IPS-15b (cell line): ENCODE measurements at regions not wholly inside any gene's neighbourhood (a gene's known extent, or its start where the extent isn't known, plus 50 kb on each side); places are given as distances from the start of the nearest gene placed in this dataset.
"Not testable (repeated sequence)": the region's sequence is repeated elsewhere in the genome, so short reads cannot be mapped to it uniquely, and the experiment has no call there.

ENCODE experiments used
- H3K27me3 ChIP-seq: one replicate; pipeline ENCODE4 v1.6.1; 2013; ENCODE audit warnings: low read length; ENCODE audit not compliant: control insufficient read depth, insufficient read depth
- H3K36me3 ChIP-seq: one replicate; pipeline ENCODE4 v1.6.1; 2013; ENCODE audit warnings: low read length; ENCODE audit not compliant: control insufficient read depth, insufficient read depth
- H3K4me1 ChIP-seq: one replicate; pipeline ENCODE4 v1.6.1; 2013; ENCODE audit warnings: mild to moderate bottlenecking, low read length; ENCODE audit not compliant: control insufficient read depth, insufficient read depth
- H3K4me3 ChIP-seq: one replicate; pipeline ENCODE4 v1.5.1; 2013; ENCODE audit warnings: low read depth, low read length
- H3K9ac ChIP-seq: one replicate; pipeline ENCODE4 v1.6.1; 2013; ENCODE audit warnings: low read depth, mild to moderate bottlenecking, low read length
- H3K9me3 ChIP-seq: one replicate; pipeline ENCODE4 v1.6.1; 2013; ENCODE audit warnings: mild to moderate bottlenecking, low read length; ENCODE audit not compliant: control insufficient read depth, insufficient read depth

- Histone ChIP-seq H3K4me3 (no peak overlapping the region), H3K36me3 (no peaks in the 10 kb centered on the region), H3K9ac (no peak overlapping the region), H3K4me1 (peaks cover 14% of the 10 kb centered on the region), H3K9me3 (peaks cover 5% of the 10 kb centered on the region), H3K27me3 (no peaks in the 10 kb centered on the region)
These were observed 410.1 kb downstream of the NPIPA8 start for GRCh38 chr16:17926461-17926860.

GRCh38 chr16:17925761-17926160 lies 410.8 kb downstream of the NPIPA8 start:
- no peak overlapping the region for H3K4me3 ChIP-seq
- no peaks in the 10 kb centered on the region for H3K36me3 ChIP-seq
- H3K27me3 ChIP-seq = no peaks in the 10 kb centered on the region
- H3K9ac ChIP-seq = no peak overlapping the region
- H3K9me3 ChIP-seq = peaks cover 5% of the 10 kb centered on the region
- H3K4me1 ChIP-seq = peaks cover 14% of the 10 kb centered on the region

GRCh38 chr16:17921357-17921978 lies 415.1 kb downstream of the NPIPA8 start:
- Histone ChIP-seq H3K27me3 (no peaks in the 10 kb centered on the region), H3K9ac (no peak overlapping the region), H3K9me3 (peaks cover 5% of the 10 kb centered on the region), H3K4me3 (no peak overlapping the region), H3K4me1 (peaks cover 3% of the 10 kb centered on the region), H3K36me3 (no peaks in the 10 kb centered on the region)

GRCh38 chr16:17917316-17918019 lies 419.1 kb downstream of the NPIPA8 start:
- Histone ChIP-seq H3K27me3 (no peaks in the 10 kb centered on the region), H3K9ac (no peak overlapping the region), H3K4me1 (no peaks in the 10 kb centered on the region), H3K9me3 (no peaks in the 10 kb centered on the region), H3K4me3 (no peak overlapping the region), H3K36me3 (no peaks in the 10 kb centered on the region)

DNA sequence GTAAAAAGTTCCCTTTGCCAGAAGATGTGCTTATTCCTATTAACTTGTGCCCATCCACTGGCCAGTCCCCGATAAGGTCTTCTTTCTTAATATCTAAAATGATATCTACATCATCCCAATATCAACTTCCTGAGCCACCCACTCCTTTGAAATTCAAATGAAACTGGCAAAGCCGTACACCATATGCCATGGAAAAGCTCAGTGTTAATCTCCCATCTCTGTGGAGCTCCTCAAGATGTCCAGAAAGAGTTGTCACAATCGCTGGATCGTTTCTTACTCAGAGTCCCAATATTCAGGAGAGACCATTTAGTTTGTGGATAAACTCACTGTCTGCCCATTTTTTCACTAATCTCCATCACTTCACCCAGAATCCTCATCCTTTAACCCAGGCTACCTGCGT lies 420.7 kb downstream of the NPIPA8 start:
- H3K4me1 ChIP-seq = no peaks in the 10 kb centered on the region
- H3K4me3 ChIP-seq = no peak overlapping the region
- no peaks in the 10 kb centered on the region for H3K36me3 ChIP-seq
- no peaks in the 10 kb centered on the region for H3K27me3 ChIP-seq
- H3K9me3 ChIP-seq = no peaks in the 10 kb centered on the region
- no peak overlapping the region for H3K9ac ChIP-seq

GRCh38 chr16:17914168-17914567 lies 422.4 kb downstream of the NPIPA8 start:
- no peaks in the 10 kb centered on the region for H3K36me3 ChIP-seq
- no peaks in the 10 kb centered on the region for H3K4me1 ChIP-seq
- H3K4me3 ChIP-seq = no peak overlapping the region
- H3K9ac ChIP-seq = no peak overlapping the region
- no peaks in the 10 kb centered on the region for H3K27me3 ChIP-seq
- no peaks in the 10 kb centered on the region for H3K9me3 ChIP-seq

DNA sequence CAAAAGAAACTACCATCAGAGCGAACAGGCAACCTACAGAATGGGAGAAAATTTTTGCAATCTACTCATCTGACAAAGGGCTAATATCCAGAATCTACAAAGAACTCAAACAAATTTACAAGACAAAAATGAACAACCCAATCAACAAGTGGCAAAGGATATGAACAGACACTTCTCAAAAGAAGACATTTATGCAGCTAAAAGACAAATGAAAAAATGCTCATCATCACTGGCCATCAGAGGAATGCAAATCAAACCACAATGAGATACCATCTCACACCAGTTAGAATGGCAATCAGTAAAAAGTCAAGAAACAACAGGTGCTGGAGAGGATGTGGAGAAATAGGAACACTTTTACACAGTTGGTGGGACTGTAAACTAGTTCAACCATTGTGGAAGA lies 425.0 kb downstream of the NPIPA8 start:
- not testable (repeated sequence) for H3K4me1 ChIP-seq, H3K9ac ChIP-seq, H3K27me3 ChIP-seq, H3K4me3 ChIP-seq, H3K9me3 ChIP-seq, H3K36me3 ChIP-seq

- not testable (repeated sequence) for H3K4me1 ChIP-seq, H3K27me3 ChIP-seq, H3K9me3 ChIP-seq, H3K36me3 ChIP-seq, H3K9ac ChIP-seq, H3K4me3 ChIP-seq
These were observed 429.9 kb downstream of the NPIPA8 start for GRCh38 chr16:17906626-17907025.

DNA sequence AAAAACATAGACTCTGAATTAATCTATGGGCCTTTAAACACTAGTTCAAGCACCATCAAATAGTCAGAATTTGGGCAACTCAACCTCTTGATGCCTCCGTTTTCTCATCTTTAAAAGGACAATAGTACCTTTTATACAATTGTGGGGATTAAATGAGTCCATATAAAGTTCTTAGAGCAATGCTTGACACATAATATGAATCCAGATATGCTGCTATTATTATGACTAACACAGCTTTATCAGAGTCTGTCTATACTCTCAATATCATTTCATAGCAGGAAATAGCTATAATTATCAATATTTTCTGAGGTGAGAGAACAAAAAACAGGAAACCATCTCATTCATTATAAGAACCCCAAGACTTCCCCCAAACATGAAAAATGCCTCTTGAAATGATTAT lies 430.5 kb upstream of the XYLT1 start:
- Histone ChIP-seq H3K4me1 (no peaks in the 10 kb centered on the region), H3K27me3 (no peaks in the 10 kb centered on the region), H3K9ac (no peak overlapping the region), H3K9me3 (no peaks in the 10 kb centered on the region), H3K36me3 (no peaks in the 10 kb centered on the region), H3K4me3 (no peak overlapping the region)

DNA sequence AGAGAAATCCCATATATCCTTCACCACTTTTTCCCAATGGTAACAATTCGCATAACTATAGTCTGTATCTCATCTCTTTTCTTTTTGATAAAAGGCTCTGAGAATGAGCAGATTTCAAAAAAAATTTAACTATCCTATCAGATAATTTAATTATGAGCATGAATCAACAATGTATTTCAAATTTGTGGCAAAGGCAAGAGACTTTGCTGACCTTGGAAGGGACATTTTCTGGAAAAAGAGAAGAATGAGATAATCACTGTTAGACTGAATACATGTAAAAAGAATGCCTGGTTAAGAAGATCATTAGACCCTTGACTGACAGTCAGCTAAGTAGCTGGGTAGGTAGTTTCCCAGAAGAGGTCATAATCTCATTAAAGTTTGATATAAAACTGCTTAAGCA lies 428.4 kb upstream of the XYLT1 start:
- no peaks in the 10 kb centered on the region for H3K36me3 ChIP-seq
- no peaks in the 10 kb centered on the region for H3K27me3 ChIP-seq
- H3K4me1 ChIP-seq = no peaks in the 10 kb centered on the region
- no peak overlapping the region for H3K9ac ChIP-seq
- H3K4me3 ChIP-seq = no peak overlapping the region
- no peaks in the 10 kb centered on the region for H3K9me3 ChIP-seq

- no peaks in the 10 kb centered on the region for H3K4me1 ChIP-seq
- H3K27me3 ChIP-seq = no peaks in the 10 kb centered on the region
- H3K9ac ChIP-seq = no peak overlapping the region
- H3K36me3 ChIP-seq = no peaks in the 10 kb centered on the region
- H3K9me3 ChIP-seq = no peaks in the 10 kb centered on the region
- no peak overlapping the region for H3K4me3 ChIP-seq
These were observed 417.2 kb upstream of the XYLT1 start for GRCh38 chr16:17887963-17888362.

DNA sequence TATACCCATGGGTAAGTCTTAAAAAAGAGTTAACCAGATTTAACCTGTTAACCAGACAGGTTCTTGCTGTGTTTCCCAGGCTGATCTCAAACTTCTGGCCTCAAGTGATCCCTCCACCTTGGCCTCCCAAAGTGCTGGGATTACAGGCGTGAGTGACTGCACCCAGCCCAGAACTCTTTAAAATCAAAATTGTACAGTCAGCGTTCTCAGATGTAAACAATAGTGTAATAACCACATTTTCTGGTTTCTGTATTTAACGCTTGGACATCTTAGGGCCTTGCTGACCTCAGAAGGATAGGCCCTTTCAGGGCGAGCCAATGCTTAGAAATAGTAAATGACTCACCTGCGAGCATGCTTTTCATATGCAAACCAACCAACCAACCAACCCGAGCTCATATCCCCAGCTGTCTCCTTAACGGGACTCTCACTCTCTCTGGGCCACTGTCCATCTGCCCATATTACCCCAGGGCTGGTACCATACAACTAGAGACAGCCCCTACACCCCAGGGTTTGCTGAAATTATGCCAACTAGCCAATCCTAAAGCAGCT lies 415.0 kb upstream of the XYLT1 start:
- Histone ChIP-seq H3K4me3 (no peak overlapping the region), H3K36me3 (no peaks in the 10 kb centered on the region), H3K4me1 (no peaks in the 10 kb centered on the region), H3K9ac (no peak overlapping the region), H3K9me3 (no peaks in the 10 kb centered on the region), H3K27me3 (no peaks in the 10 kb centered on the region)
